Right lobe of liver (tissue), 6 donors: ENCODE measurements at regions not wholly inside any gene's neighbourhood (a gene's known extent, or its start where the extent isn't known, plus 50 kb on each side); places are given as distances from the start of the nearest gene placed in this dataset.

Experiments used
- ATAC-seq, 4 donors: fragments of 200-7000 bp; cut with Tn5 transposase; one replicate each; pipeline ENCODE4 v1.9.1; 2020; ENCODE audit warnings: mild to moderate bottlenecking in 4 of 4, moderate library complexity in 4 of 4
- DNase-seq, 3 donors: peaks; one replicate each; pipeline ENCODE4 v3.0.0-alpha.2; 2020
- H3K27ac ChIP-seq, 3 donors: fragments of 200-600 bp; one replicate each; pipeline ENCODE4 v1.8.0; 2022
- H3K27me3 ChIP-seq, 2 donors: fragments of 200-600 bp; one replicate each; pipeline ENCODE4 v1.8.0; 2022
- H3K36me3 ChIP-seq, 4 donors: fragments of 200-600 bp; sonication (generic) in 1 of 4; one replicate each; pipeline versions ENCODE4 v1.5.1 to v1.8.0; 2017 to 2022; ENCODE audit warnings: control low read depth in 1 of 4
- H3K4me1 ChIP-seq, 4 donors: fragments of 200-600 bp; sonication (generic) in 1 of 4; one replicate each; pipeline versions ENCODE4 v1.5.1 to v1.8.0; 2017 to 2022; ENCODE audit warnings: control low read depth in 1 of 4
- H3K4me3 ChIP-seq, 3 donors: fragments of 200-600 bp; one replicate each; pipeline ENCODE4 v1.8.0; 2022
- H3K9me3 ChIP-seq, 4 donors: fragments of 200-600 bp; sonication (generic) in 1 of 4; one replicate each; pipeline versions ENCODE4 v1.5.1 to v1.8.0; 2017 to 2022; ENCODE audit warnings: control low read depth in 1 of 4
- CTCF ChIP-seq, 4 donors: fragments of 200-600 bp in 3 of 4; fragments of 450-650 bp in 1 of 4; IDR thresholded peaks; one replicate each; pipeline versions ENCODE4 v1.5.1 to v1.8.0; 2016 to 2022; ENCODE audit warnings: antibody characterized with exemption in 4 of 4, mild to moderate bottlenecking in 2 of 4
- POLR2A ChIP-seq: fragments of 450-650 bp; IDR thresholded peaks from one replicate; pipeline ENCODE4 v1.6.1; 2017; ENCODE audit warnings: antibody characterized with exemption, mild to moderate bottlenecking
- WGBS: methylation state at CpG from one replicate; pipeline ENCODE4 v1.1.6; 2018; ENCODE audit warnings: low coverage, low lambda C conversion rate; ENCODE audit not compliant: insufficient coverage; ENCODE audit errors: missing lambda C conversion rate; 5-methylcytosine and 5-hydroxymethylcytosine counted together
- intact Hi-C, 2 donors: fragments of 100-400 bp; cut with DNase I; formaldehyde crosslinking; loops; one replicate each; pipeline versions ENCODE4 v1.11.2 to v1.14.1; 2022
- donor health status: DM: no; HTN: yes; CAD: no.
- donor health status: DM: no; HTN: no; CAD: no.
- donor health status: DM: no; HTN: no; CAD: no.
- donor health status: DM: no; HTN: yes; CAD: no.
- donor health status: DM: no; HTN: yes; CAD: no.

GRCh38 chr12:78790148-78790547 is 74.4 kb upstream of the SYT1 start:
- 55% methylated on average over 4 of the region's 4 CpGs for WGBS
- DNase-seq: no peak
- Histone ChIP-seq H3K27me3 (no peaks in the 10 kb centered on the region), H3K4me3 (no peak overlapping the region), H3K4me1 (no peaks in the 10 kb centered on the region), H3K36me3 (no peaks in the 10 kb centered on the region), H3K27ac (no peak overlapping the region), H3K9me3 (no peaks in the 10 kb centered on the region)
- intact Hi-C loops: no loop called here
- TF ChIP-seq CTCF (IDR thresholded peaks at IDR 0.05) (no peak), POLR2A (no peak)
- no peak for ATAC-seq

GRCh38 chr12:78792052-78792698 is 72.4 kb upstream of the SYT1 start:
- WGBS: 70% methylated on average over 6 of the region's 6 CpGs
- Histone ChIP-seq H3K27me3 (no peaks in the 10 kb centered on the region), H3K4me3 (no peak overlapping the region), H3K4me1 (no peaks in the 10 kb centered on the region), H3K9me3 (no peaks in the 10 kb centered on the region), H3K27ac (no peak overlapping the region), H3K36me3 (no peaks in the 10 kb centered on the region)
- no peak for ATAC-seq
- no peak for DNase-seq
- intact Hi-C loops: no loop called here
- TF ChIP-seq CTCF (IDR thresholded peaks at IDR 0.05): no peak
- no peak for TF ChIP-seq POLR2A

- Histone ChIP-seq H3K9me3 (no peaks in the 10 kb centered on the region), H3K4me3 (no peak overlapping the region), H3K27ac (no peak overlapping the region), H3K36me3 (no peaks in the 10 kb centered on the region), H3K27me3 (no peaks in the 10 kb centered on the region), H3K4me1 (no peaks in the 10 kb centered on the region)
- no peak for ATAC-seq
- TF ChIP-seq CTCF (IDR thresholded peaks at IDR 0.05): no peak
- TF ChIP-seq POLR2A: no peak
- WGBS: 42% methylated on average over 2 of the region's 2 CpGs
- intact Hi-C loops: no loop called here
- DNase-seq: no peak
Observed at GRCh38 chr12:78793491-78793890, 71.1 kb upstream of the SYT1 start.

- H3K36me3 ChIP-seq: no peaks in the 10 kb centered on the region
- H3K27ac ChIP-seq: no peak overlapping the region
- intact Hi-C loops: no loop called here
- TF ChIP-seq CTCF (IDR thresholded peaks at IDR 0.05) (no peak), POLR2A (no peak)
- no peak overlapping the region for H3K4me3 ChIP-seq
- DNase-seq: no peak
- 87% methylated on average over 18 of the region's 18 CpGs for WGBS
- H3K4me1 ChIP-seq: no peaks in the 10 kb centered on the region
- no peaks in the 10 kb centered on the region for H3K9me3 ChIP-seq
- no peaks in the 10 kb centered on the region for H3K27me3 ChIP-seq
- ATAC-seq: no peak
Observed at GRCh38 chr12:78793982-78794381, 70.6 kb upstream of the SYT1 start.

- no peaks in the 10 kb centered on the region for H3K36me3 ChIP-seq
- H3K27ac ChIP-seq: no peak overlapping the region
- TF ChIP-seq POLR2A: no peak
- no peak for TF ChIP-seq CTCF (IDR thresholded peaks at IDR 0.05)
- H3K27me3 ChIP-seq: no peaks in the 10 kb centered on the region
- intact Hi-C loops: no loop called here
- no peaks in the 10 kb centered on the region for H3K9me3 ChIP-seq
- H3K4me3 ChIP-seq: no peak overlapping the region
- ATAC-seq (no peak), DNase-seq (no peak)
- no peaks in the 10 kb centered on the region for H3K4me1 ChIP-seq
Observed at GRCh38 chr12:78795934-78796445, 68.6 kb upstream of the SYT1 start.
